ENCODE measurements at regions not wholly inside any gene's neighbourhood (a gene's known extent, or its start where the extent isn't known, plus 50 kb on each side); places are given as distances from the start of the nearest gene placed in this dataset.
A peak's percentile ranks its signal among the peaks of the same experiment; 100 is the strongest.

DNA sequence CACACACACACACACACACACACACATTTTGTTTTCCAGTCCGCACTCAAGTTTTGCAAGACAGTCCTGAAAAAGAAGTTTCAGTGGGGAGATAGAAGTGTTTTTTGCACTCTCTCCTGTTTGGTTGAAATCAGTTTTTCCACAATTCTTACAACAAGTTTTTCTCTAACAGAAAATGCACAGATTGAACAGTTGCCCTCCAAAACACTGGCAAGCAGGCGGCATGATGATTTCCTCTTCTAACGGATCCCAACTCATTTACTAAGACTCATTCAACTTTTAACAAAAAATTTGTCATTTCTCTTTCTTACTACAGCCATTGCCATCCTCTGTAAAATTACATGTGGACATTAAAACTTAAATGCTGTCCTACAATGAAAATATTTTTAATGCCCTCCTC lies 117.6 kb upstream of the DTNA start:
- TF ChIP-seq EZH2 (IDR thresholded peaks at IDR 0.05; ENCODE audit: borderline replicate concordance, low read depth, low read length, severe bottlenecking) (no peak), POLR2A (IDR thresholded peaks at IDR 0.05; ENCODE audit: low read depth, low read length) (no peak), POLR2AphosphoS5 (IDR thresholded peaks at IDR 0.05; ENCODE audit: insufficient read depth, low read depth, low read length) (no peak), FOS (IDR thresholded peaks at IDR 0.05; ENCODE audit: borderline replicate concordance, insufficient read depth, low read length) (no peak), MYC (IDR thresholded peaks at IDR 0.05; ENCODE audit: low read depth, low read length) (no peak), JUN (IDR thresholded peaks at IDR 0.05; ENCODE audit: borderline replicate concordance, insufficient read depth, insufficient read length, low read depth) (no peak), GATA2 (IDR thresholded peaks at IDR 0.05; ENCODE audit: insufficient read depth, insufficient read length, low read depth, low read length) (no peak)
- TF ChIP-seq, protein P1, sequence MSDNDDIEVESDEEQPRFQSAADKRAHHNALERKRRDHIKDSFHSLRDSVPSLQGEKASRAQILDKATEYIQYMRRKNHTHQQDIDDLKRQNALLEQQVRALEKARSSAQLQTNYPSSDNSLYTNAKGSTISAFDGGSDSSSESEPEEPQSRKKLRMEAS (IDR thresholded peaks at IDR 0.05; ENCODE audit: insufficient read depth, insufficient read length) = no peak
- TF ChIP-seq, protein P2, sequence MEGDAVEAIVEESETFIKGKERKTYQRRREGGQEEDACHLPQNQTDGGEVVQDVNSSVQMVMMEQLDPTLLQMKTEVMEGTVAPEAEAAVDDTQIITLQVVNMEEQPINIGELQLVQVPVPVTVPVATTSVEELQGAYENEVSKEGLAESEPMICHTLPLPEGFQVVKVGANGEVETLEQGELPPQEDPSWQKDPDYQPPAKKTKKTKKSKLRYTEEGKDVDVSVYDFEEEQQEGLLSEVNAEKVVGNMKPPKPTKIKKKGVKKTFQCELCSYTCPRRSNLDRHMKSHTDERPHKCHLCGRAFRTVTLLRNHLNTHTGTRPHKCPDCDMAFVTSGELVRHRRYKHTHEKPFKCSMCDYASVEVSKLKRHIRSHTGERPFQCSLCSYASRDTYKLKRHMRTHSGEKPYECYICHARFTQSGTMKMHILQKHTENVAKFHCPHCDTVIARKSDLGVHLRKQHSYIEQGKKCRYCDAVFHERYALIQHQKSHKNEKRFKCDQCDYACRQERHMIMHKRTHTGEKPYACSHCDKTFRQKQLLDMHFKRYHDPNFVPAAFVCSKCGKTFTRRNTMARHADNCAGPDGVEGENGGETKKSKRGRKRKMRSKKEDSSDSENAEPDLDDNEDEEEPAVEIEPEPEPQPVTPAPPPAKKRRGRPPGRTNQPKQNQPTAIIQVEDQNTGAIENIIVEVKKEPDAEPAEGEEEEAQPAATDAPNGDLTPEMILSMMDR (IDR thresholded peaks at IDR 0.05; ENCODE audit: extremely low read depth in 1 of 2, insufficient read depth in 1 of 2, low read depth in 1 of 2, low read length in 2 of 2) = no peak
- H4K20me1 ChIP-seq (replicated peaks; ENCODE audit: control insufficient read depth, extremely low read depth, insufficient read depth, low read length) = no peaks in the 10 kb centered on the region
- no peaks in the 10 kb centered on the region for H3K36me3 ChIP-seq (ENCODE audit: control insufficient read depth in 2 of 2, extremely low read depth in 1 of 2, insufficient read depth in 2 of 2, low read length in 2 of 2)
- peak overlapping the region; percentile 43 for H3K4me2 ChIP-seq (ENCODE audit: insufficient read depth, low read length)
- CTCF ChIA-PET = interaction anchor here (1.0 to 1.9 kb wide), 4 partner anchors 10 to 196 kb away, joined by 6 to 8 read pairs (median 7); no protein-coding TSS in a partner anchor
- H3K79me2 ChIP-seq (ENCODE audit: control insufficient read depth, insufficient read depth, low read length) = no peaks in the 10 kb centered on the region
- H3K9me1 ChIP-seq (replicated peaks; ENCODE audit: control insufficient read depth, extremely low read depth, insufficient read depth, low read length) = no peaks in the 10 kb centered on the region
- POLR2A ChIA-PET = no interaction called here
- FAIRE-seq (no peak), DNase-seq (ENCODE audit: low read depth, low spot score) (peak; percentile 4)
- no TSS peak for BruUV-seq (replicated peaks)
- peaks cover 2% of the 10 kb centered on the region for H3K4me1 ChIP-seq (ENCODE audit: control insufficient read depth, extremely low read depth, insufficient read depth, low read length)
- H3K9me3 ChIP-seq (replicated peaks; ENCODE audit: control insufficient read depth, insufficient read depth, low read length) = no peaks in the 10 kb centered on the region
- no peak overlapping the region for H3K4me3 ChIP-seq (replicated peaks in 1 of 3; ENCODE audit: insufficient read depth in 1 of 3, low read depth in 1 of 3, low read length in 3 of 3)
- H2AFZ ChIP-seq (ENCODE audit: low read depth, low read length) = no peak overlapping the region
- H3K9ac ChIP-seq (replicated peaks; ENCODE audit: extremely low read depth, insufficient read depth, low read length) = no peak overlapping the region
- intact Hi-C loops (cut with micrococcal nuclease) = loop anchor here (10.0 kb wide), 1 partner anchor 382 kb away; no protein-coding TSS in a partner anchor
- dilution Hi-C loops (cut with MboI; ENCODE audit: extremely low pct_ligation_motif_present, low sequenced_read_pairs) = no loop called here
- no peak overlapping the region for H3K27ac ChIP-seq (ENCODE audit: insufficient read depth, low read depth, low read length)
- no peaks in the 10 kb centered on the region for H3K27me3 ChIP-seq (ENCODE audit: control insufficient read depth in 2 of 2, insufficient read depth in 2 of 2, low read length in 2 of 2)

Measured in endothelial cell of umbilical vein (primary cell).